ENCODE measurements at regions not wholly inside any gene's neighbourhood (a gene's known extent, or its start where the extent isn't known, plus 50 kb on each side); places are given as distances from the start of the nearest gene placed in this dataset.
A peak's percentile ranks its signal among the peaks of the same experiment; 100 is the strongest.

GRCh38 chr12:90038289-90038688 lies 329.7 kb upstream of the ATP2B1 start:
- Mint-ChIP-seq H3K36me3 (ENCODE audit: insufficient read depth) (no peaks in the 10 kb centered on the region), H3K27me3 (no peaks in the 10 kb centered on the region), H3K27ac (ENCODE audit: low read depth) (no peak overlapping the region), H3K9me3 (no peaks in the 10 kb centered on the region), H3K4me3 (no peak overlapping the region), H3K4me1 (peaks cover 11% of the 10 kb centered on the region)
- no peak for ATAC-seq (replicated peaks; ENCODE audit: extremely low read depth, poor library complexity, severe bottlenecking)
- no peak for DNase-seq (ENCODE audit: low spot score in 2 of 2)

GRCh38 chr12:90037740-90038139 lies 329.1 kb upstream of the ATP2B1 start:
- ATAC-seq (replicated peaks; ENCODE audit: extremely low read depth, poor library complexity, severe bottlenecking) (no peak), DNase-seq (ENCODE audit: low spot score in 2 of 2) (no peak)
- no peaks in the 10 kb centered on the region for H3K27me3 Mint-ChIP-seq
- H3K36me3 Mint-ChIP-seq (ENCODE audit: insufficient read depth) = no peaks in the 10 kb centered on the region
- no peak overlapping the region for H3K27ac Mint-ChIP-seq (ENCODE audit: low read depth)
- H3K4me3 Mint-ChIP-seq = no peak overlapping the region
- H3K9me3 Mint-ChIP-seq = no peaks in the 10 kb centered on the region
- H3K4me1 Mint-ChIP-seq = peaks cover 11% of the 10 kb centered on the region

- Mint-ChIP-seq H3K36me3 (ENCODE audit: insufficient read depth) (no peaks in the 10 kb centered on the region), H3K4me3 (no peak overlapping the region), H3K27me3 (no peaks in the 10 kb centered on the region), H3K27ac (ENCODE audit: low read depth) (no peak overlapping the region), H3K9me3 (no peaks in the 10 kb centered on the region), H3K4me1 (peaks cover 11% of the 10 kb centered on the region)
- DNase-seq (ENCODE audit: low spot score in 2 of 2) (no peak), ATAC-seq (replicated peaks; ENCODE audit: extremely low read depth, poor library complexity, severe bottlenecking) (peak; percentile 52)
Observed at GRCh38 chr12:90036637-90037036, 328.0 kb upstream of the ATP2B1 start.

- Mint-ChIP-seq H3K27me3 (no peaks in the 10 kb centered on the region), H3K27ac (ENCODE audit: low read depth) (no peak overlapping the region), H3K9me3 (no peaks in the 10 kb centered on the region), H3K36me3 (ENCODE audit: insufficient read depth) (no peaks in the 10 kb centered on the region), H3K4me3 (no peak overlapping the region), H3K4me1 (no peaks in the 10 kb centered on the region)
- ATAC-seq (replicated peaks; ENCODE audit: extremely low read depth, poor library complexity, severe bottlenecking) (no peak), DNase-seq (ENCODE audit: low spot score in 2 of 2) (no peak)
Observed at GRCh38 chr12:90030726-90031125, 322.1 kb upstream of the ATP2B1 start.

GRCh38 chr12:90029317-90029716 lies 320.7 kb upstream of the ATP2B1 start:
- Mint-ChIP-seq H3K4me1 (no peaks in the 10 kb centered on the region), H3K9me3 (no peaks in the 10 kb centered on the region), H3K27ac (ENCODE audit: low read depth) (no peak overlapping the region), H3K27me3 (no peaks in the 10 kb centered on the region), H3K4me3 (no peak overlapping the region), H3K36me3 (ENCODE audit: insufficient read depth) (no peaks in the 10 kb centered on the region)
- DNase-seq (ENCODE audit: low spot score in 2 of 2) = no peak
- no peak for ATAC-seq (replicated peaks; ENCODE audit: extremely low read depth, poor library complexity, severe bottlenecking)

GRCh38 chr12:90028635-90029051 lies 320.0 kb upstream of the ATP2B1 start:
- Mint-ChIP-seq H3K27me3 (no peaks in the 10 kb centered on the region), H3K36me3 (ENCODE audit: insufficient read depth) (no peaks in the 10 kb centered on the region), H3K9me3 (no peaks in the 10 kb centered on the region), H3K27ac (ENCODE audit: low read depth) (no peak overlapping the region), H3K4me3 (no peak overlapping the region), H3K4me1 (no peaks in the 10 kb centered on the region)
- DNase-seq (ENCODE audit: low spot score in 2 of 2) (no peak), ATAC-seq (replicated peaks; ENCODE audit: extremely low read depth, poor library complexity, severe bottlenecking) (no peak)

GRCh38 chr12:90027889-90028634 lies 319.4 kb upstream of the ATP2B1 start:
- Mint-ChIP-seq H3K4me1 (no peaks in the 10 kb centered on the region), H3K36me3 (ENCODE audit: insufficient read depth) (no peaks in the 10 kb centered on the region), H3K27ac (ENCODE audit: low read depth) (no peak overlapping the region), H3K27me3 (no peaks in the 10 kb centered on the region), H3K4me3 (no peak overlapping the region), H3K9me3 (no peaks in the 10 kb centered on the region)
- DNase-seq (ENCODE audit: low spot score in 2 of 2) (no peak), ATAC-seq (replicated peaks; ENCODE audit: extremely low read depth, poor library complexity, severe bottlenecking) (no peak)

- Mint-ChIP-seq H3K36me3 (ENCODE audit: insufficient read depth) (no peaks in the 10 kb centered on the region), H3K27me3 (no peaks in the 10 kb centered on the region), H3K4me3 (no peak overlapping the region), H3K4me1 (no peaks in the 10 kb centered on the region), H3K9me3 (no peaks in the 10 kb centered on the region), H3K27ac (ENCODE audit: low read depth) (no peak overlapping the region)
- ATAC-seq (replicated peaks; ENCODE audit: extremely low read depth, poor library complexity, severe bottlenecking) (no peak), DNase-seq (ENCODE audit: low spot score in 2 of 2) (no peak)
Observed at GRCh38 chr12:90027041-90027440, 318.4 kb upstream of the ATP2B1 start.

- no peak for DNase-seq (ENCODE audit: low spot score in 2 of 2)
- Mint-ChIP-seq H3K4me3 (no peak overlapping the region), H3K27ac (ENCODE audit: low read depth) (no peak overlapping the region), H3K9me3 (no peaks in the 10 kb centered on the region), H3K4me1 (no peaks in the 10 kb centered on the region), H3K36me3 (ENCODE audit: insufficient read depth) (no peaks in the 10 kb centered on the region), H3K27me3 (no peaks in the 10 kb centered on the region)
- ATAC-seq (replicated peaks; ENCODE audit: extremely low read depth, poor library complexity, severe bottlenecking) = no peak
Observed at GRCh38 chr12:90026516-90026915, 317.9 kb upstream of the ATP2B1 start.

- Mint-ChIP-seq H3K4me3 (no peak overlapping the region), H3K4me1 (no peaks in the 10 kb centered on the region), H3K36me3 (ENCODE audit: insufficient read depth) (no peaks in the 10 kb centered on the region), H3K27ac (ENCODE audit: low read depth) (no peak overlapping the region), H3K27me3 (no peaks in the 10 kb centered on the region), H3K9me3 (no peaks in the 10 kb centered on the region)
- ATAC-seq (replicated peaks; ENCODE audit: extremely low read depth, poor library complexity, severe bottlenecking) = no peak
- no peak for DNase-seq (ENCODE audit: low spot score in 2 of 2)
Observed at GRCh38 chr12:90024262-90024661, 315.6 kb upstream of the ATP2B1 start.

GRCh38 chr12:90023207-90023900 lies 314.7 kb upstream of the ATP2B1 start:
- H3K4me1 Mint-ChIP-seq = no peaks in the 10 kb centered on the region
- H3K27ac Mint-ChIP-seq (ENCODE audit: low read depth) = no peak overlapping the region
- no peaks in the 10 kb centered on the region for H3K36me3 Mint-ChIP-seq (ENCODE audit: insufficient read depth)
- H3K4me3 Mint-ChIP-seq = no peak overlapping the region
- no peak for ATAC-seq (replicated peaks; ENCODE audit: extremely low read depth, poor library complexity, severe bottlenecking)
- no peak for DNase-seq (ENCODE audit: low spot score in 2 of 2)
- no peaks in the 10 kb centered on the region for H3K27me3 Mint-ChIP-seq
- no peaks in the 10 kb centered on the region for H3K9me3 Mint-ChIP-seq

- Mint-ChIP-seq H3K9me3 (no peaks in the 10 kb centered on the region), H3K4me3 (no peak overlapping the region), H3K27me3 (no peaks in the 10 kb centered on the region), H3K27ac (ENCODE audit: low read depth) (no peak overlapping the region), H3K4me1 (no peaks in the 10 kb centered on the region), H3K36me3 (ENCODE audit: insufficient read depth) (no peaks in the 10 kb centered on the region)
- no peak for DNase-seq (ENCODE audit: low spot score in 2 of 2)
- ATAC-seq (replicated peaks; ENCODE audit: extremely low read depth, poor library complexity, severe bottlenecking) = no peak
Observed at GRCh38 chr12:90021795-90022440, 313.3 kb upstream of the ATP2B1 start.

GRCh38 chr12:90020881-90021280 lies 312.2 kb upstream of the ATP2B1 start:
- Mint-ChIP-seq H3K27ac (ENCODE audit: low read depth) (no peak overlapping the region), H3K4me3 (no peak overlapping the region)

More at GRCh38 chr12:90020881-90021280, 312.2 kb upstream of the ATP2B1 start:
- no peak for ATAC-seq (replicated peaks; ENCODE audit: extremely low read depth, poor library complexity, severe bottlenecking)
- Mint-ChIP-seq H3K4me1 (no peaks in the 10 kb centered on the region), H3K36me3 (ENCODE audit: insufficient read depth) (no peaks in the 10 kb centered on the region), H3K9me3 (no peaks in the 10 kb centered on the region), H3K27me3 (no peaks in the 10 kb centered on the region)
- no peak for DNase-seq (ENCODE audit: low spot score in 2 of 2)

Measured in central memory CD8-positive, alpha-beta T cell (primary cell).